AG10803 (cell line): ENCODE measurements at regions not wholly inside any gene's neighbourhood (a gene's known extent, or its start where the extent isn't known, plus 50 kb on each side); places are given as distances from the start of the nearest gene placed in this dataset.

Experiments used
- DNase-seq: peaks from one replicate; pipeline ENCODE4 v3.0.0; 2010; ENCODE audit warnings: low read depth
- H3K4me3 ChIP-seq: 2 replicates; pipeline ENCODE4 v1.5.1; 2011; ENCODE audit warnings: mild to moderate bottlenecking, low read length, control low read depth
- CTCF ChIP-seq: conservative IDR thresholded peaks from 2 replicates; pipeline ENCODE4 v1.5.1; 2011; ENCODE audit warnings: mild to moderate bottlenecking, low read length, control low read depth, inconsistent platforms

GRCh38 chr6:14464055-14464454 is 346.5 kb downstream of the CD83 start:
- no peak overlapping the region for H3K4me3 ChIP-seq
- peak; percentile 40 for DNase-seq
- peak; percentile 35 for TF ChIP-seq CTCF

- no peak overlapping the region for H3K4me3 ChIP-seq
- DNase-seq = no peak
- no peak for TF ChIP-seq CTCF
Measured at GRCh38 chr6:14464716-14465115, 347.1 kb downstream of the CD83 start.

- no peak for TF ChIP-seq CTCF
- H3K4me3 ChIP-seq = no peak overlapping the region
- DNase-seq = peak; percentile 94
Measured at GRCh38 chr6:14466278-14466677, 348.7 kb downstream of the CD83 start.

GRCh38 chr6:14467591-14467990 is 350.0 kb downstream of the CD83 start:
- DNase-seq = peak; percentile 71
- no peak for TF ChIP-seq CTCF
- H3K4me3 ChIP-seq = no peak overlapping the region

- H3K4me3 ChIP-seq = no peak overlapping the region
- peak; percentile 30 for DNase-seq
- TF ChIP-seq CTCF = no peak
Measured at GRCh38 chr6:14468647-14469321, 351.2 kb downstream of the CD83 start.

- no peak for TF ChIP-seq CTCF
- H3K4me3 ChIP-seq = no peak overlapping the region
- DNase-seq = no peak
Measured at GRCh38 chr6:14470101-14470500, 352.5 kb downstream of the CD83 start.

- TF ChIP-seq CTCF = no peak
- H3K4me3 ChIP-seq = no peak overlapping the region
- no peak for DNase-seq
Measured at GRCh38 chr6:14470671-14471070, 353.1 kb downstream of the CD83 start.
